Chondrocyte (in vitro differentiated cells): ENCODE measurements at regions not wholly inside any gene's neighbourhood (a gene's known extent, or its start where the extent isn't known, plus 50 kb on each side); places are given as distances from the start of the nearest gene placed in this dataset.

Experiments
- DNase-seq: peaks from one replicate; pipeline ENCODE4 v3.0.0; 2021; ENCODE audit warnings: mixed read lengths, low spot score
- H3K27ac Mint-ChIP-seq: one replicate; pipeline ENCODE4 v1.8.0; 2021; ENCODE audit warnings: mild to moderate bottlenecking, moderate library complexity, mixed read lengths; ENCODE audit not compliant: unreplicated experiment
- H3K27me3 Mint-ChIP-seq: 2 replicates; pipeline ENCODE4 v1.8.0; 2021; ENCODE audit warnings: low read depth, mixed read lengths
- H3K36me3 Mint-ChIP-seq: 2 replicates; pipeline ENCODE4 v1.8.0; 2021; ENCODE audit warnings: low read depth, mixed read lengths
- H3K4me1 Mint-ChIP-seq: 2 replicates; pipeline ENCODE4 v1.8.0; 2021; ENCODE audit warnings: low read depth, mild to moderate bottlenecking, mixed read lengths
- H3K4me3 Mint-ChIP-seq: one replicate; pipeline ENCODE4 v1.8.0; 2021; ENCODE audit warnings: mild to moderate bottlenecking, moderate library complexity, mixed read lengths; ENCODE audit not compliant: unreplicated experiment
- H3K9me3 Mint-ChIP-seq: 2 replicates; pipeline ENCODE4 v1.8.0; 2021; ENCODE audit warnings: low read depth, mixed read lengths
- TF ChIP-seq, protein P1 (sequence below): fragments of 200-600 bp; sonication (generic); IDR thresholded peaks from 2 replicates; pipeline ENCODE4 v1.5.0; 2021; ENCODE audit warnings: antibody characterized with exemption, mild to moderate bottlenecking, moderate library complexity

- H3K9me3 Mint-ChIP-seq = peaks cover 8% of the 10 kb centered on the region
- H3K27me3 Mint-ChIP-seq = peaks cover 2% of the 10 kb centered on the region
- no peak overlapping the region for H3K27ac Mint-ChIP-seq
- no peaks in the 10 kb centered on the region for H3K4me1 Mint-ChIP-seq
- H3K4me3 Mint-ChIP-seq = no peak overlapping the region
- DNase-seq = no peak
- TF ChIP-seq, protein P1, sequence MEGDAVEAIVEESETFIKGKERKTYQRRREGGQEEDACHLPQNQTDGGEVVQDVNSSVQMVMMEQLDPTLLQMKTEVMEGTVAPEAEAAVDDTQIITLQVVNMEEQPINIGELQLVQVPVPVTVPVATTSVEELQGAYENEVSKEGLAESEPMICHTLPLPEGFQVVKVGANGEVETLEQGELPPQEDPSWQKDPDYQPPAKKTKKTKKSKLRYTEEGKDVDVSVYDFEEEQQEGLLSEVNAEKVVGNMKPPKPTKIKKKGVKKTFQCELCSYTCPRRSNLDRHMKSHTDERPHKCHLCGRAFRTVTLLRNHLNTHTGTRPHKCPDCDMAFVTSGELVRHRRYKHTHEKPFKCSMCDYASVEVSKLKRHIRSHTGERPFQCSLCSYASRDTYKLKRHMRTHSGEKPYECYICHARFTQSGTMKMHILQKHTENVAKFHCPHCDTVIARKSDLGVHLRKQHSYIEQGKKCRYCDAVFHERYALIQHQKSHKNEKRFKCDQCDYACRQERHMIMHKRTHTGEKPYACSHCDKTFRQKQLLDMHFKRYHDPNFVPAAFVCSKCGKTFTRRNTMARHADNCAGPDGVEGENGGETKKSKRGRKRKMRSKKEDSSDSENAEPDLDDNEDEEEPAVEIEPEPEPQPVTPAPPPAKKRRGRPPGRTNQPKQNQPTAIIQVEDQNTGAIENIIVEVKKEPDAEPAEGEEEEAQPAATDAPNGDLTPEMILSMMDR = no peak
- no peaks in the 10 kb centered on the region for H3K36me3 Mint-ChIP-seq
These were observed 743.8 kb downstream of the FAT4 start for GRCh38 chr4:126058596-126058995.

- no peak overlapping the region for H3K4me3 Mint-ChIP-seq
- no peak for DNase-seq
- H3K4me1 Mint-ChIP-seq = no peaks in the 10 kb centered on the region
- no peak overlapping the region for H3K27ac Mint-ChIP-seq
- peaks cover 8% of the 10 kb centered on the region for H3K9me3 Mint-ChIP-seq
- no peaks in the 10 kb centered on the region for H3K36me3 Mint-ChIP-seq
- H3K27me3 Mint-ChIP-seq = peaks cover 2% of the 10 kb centered on the region
- TF ChIP-seq, protein P1 = no peak
These were observed 746.9 kb downstream of the FAT4 start for GRCh38 chr4:126061655-126062054.

DNA sequence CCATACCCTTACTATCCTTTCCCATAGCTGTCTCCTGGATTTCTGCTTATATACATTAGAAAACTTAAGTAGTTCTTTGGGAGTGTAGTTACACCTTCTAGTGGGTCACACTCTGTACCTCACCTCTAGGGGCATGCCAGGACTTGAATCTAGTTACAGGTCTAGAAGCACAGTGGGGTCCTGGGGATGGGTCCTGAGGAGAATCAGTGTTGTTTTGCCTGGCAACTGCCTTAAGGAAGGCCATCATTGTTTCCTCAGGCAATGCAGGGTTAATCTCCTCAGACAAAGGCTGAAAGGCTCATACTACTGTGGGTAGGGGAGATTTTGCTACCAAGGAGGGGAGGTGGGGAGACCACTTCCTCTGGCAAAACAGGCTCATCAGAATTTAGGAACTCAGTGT, 750.3 kb downstream of the FAT4 start:
- TF ChIP-seq, protein P1 = no peak
- Mint-ChIP-seq H3K36me3 (no peaks in the 10 kb centered on the region), H3K9me3 (peaks cover 8% of the 10 kb centered on the region), H3K27me3 (peaks cover 2% of the 10 kb centered on the region), H3K4me3 (no peak overlapping the region), H3K27ac (no peak overlapping the region), H3K4me1 (no peaks in the 10 kb centered on the region)
- no peak for DNase-seq

- Mint-ChIP-seq H3K4me1 (peaks cover 23% of the 10 kb centered on the region), H3K9me3 (no peaks in the 10 kb centered on the region), H3K4me3 (no peak overlapping the region), H3K27me3 (peaks cover 2% of the 10 kb centered on the region), H3K36me3 (no peaks in the 10 kb centered on the region), H3K27ac (peak overlapping the region; percentile 19)
- TF ChIP-seq, protein P1 = no peak
- no peak for DNase-seq
These were observed 756.9 kb downstream of the FAT4 start for GRCh38 chr4:126071346-126072333.

DNA sequence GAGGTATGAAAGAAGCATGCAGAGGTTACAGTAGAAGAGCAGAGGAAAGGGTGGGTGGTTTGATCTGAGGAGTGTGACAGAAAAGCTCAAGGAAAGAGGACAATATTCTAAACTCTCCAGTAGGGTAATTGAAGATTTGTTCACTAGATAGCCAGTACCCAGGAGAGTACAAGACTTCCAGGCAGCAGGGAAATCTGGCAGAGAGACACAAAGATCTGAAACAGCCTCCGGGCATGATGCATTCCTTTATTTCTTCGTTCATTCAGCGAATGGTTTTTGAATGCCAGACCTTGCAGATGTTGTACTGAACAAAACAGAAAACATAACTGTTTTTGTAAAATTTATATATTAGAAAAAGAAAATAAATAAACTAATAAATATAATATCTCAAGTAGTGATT, 766.6 kb downstream of the FAT4 start:
- no peak overlapping the region for H3K4me3 Mint-ChIP-seq
- no peak overlapping the region for H3K27ac Mint-ChIP-seq
- H3K4me1 Mint-ChIP-seq = peaks cover 3% of the 10 kb centered on the region
- no peaks in the 10 kb centered on the region for H3K36me3 Mint-ChIP-seq
- H3K9me3 Mint-ChIP-seq = peaks cover 4% of the 10 kb centered on the region
- peaks cover 9% of the 10 kb centered on the region for H3K27me3 Mint-ChIP-seq
- no peak for DNase-seq
- TF ChIP-seq, protein P1 = peak; percentile 20
